Suprapubic skin (tissue), 4 donors: ENCODE measurements at regions not wholly inside any gene's neighbourhood (a gene's known extent, or its start where the extent isn't known, plus 50 kb on each side); places are given as distances from the start of the nearest gene placed in this dataset.

ENCODE experiments used
- EP300 ChIP-seq: sonication (generic); formaldehyde crosslinking; IDR thresholded peaks from one replicate; pipeline ENCODE4 v1.6.1; 2017; ENCODE audit warnings: antibody characterized with exemption
- POLR2A ChIP-seq, 2 donors: fragments of 450-650 bp; IDR thresholded peaks; one replicate each; pipeline ENCODE4 v1.6.1; 2017; ENCODE audit warnings: antibody characterized with exemption in 2 of 2, mild to moderate bottlenecking in 2 of 2, moderate library complexity in 2 of 2
- POLR2AphosphoS5 ChIP-seq, 3 donors: sonication (generic); formaldehyde crosslinking; IDR thresholded peaks; one replicate each; pipeline ENCODE4 v1.6.1; 2017; ENCODE audit warnings: antibody characterized with exemption in 3 of 3
- TF ChIP-seq, protein P1 (sequence below), 2 donors: fragments of 200-600 bp in 1 of 2; fragments of 450-650 bp in 1 of 2; sonication (generic) in 1 of 2; IDR thresholded peaks; one replicate each; pipeline ENCODE4 v1.5.1; 2016 to 2019; ENCODE audit warnings: antibody characterized with exemption in 2 of 2, mild to moderate bottlenecking in 1 of 2, moderate library complexity in 1 of 2

- TF ChIP-seq, protein P1, sequence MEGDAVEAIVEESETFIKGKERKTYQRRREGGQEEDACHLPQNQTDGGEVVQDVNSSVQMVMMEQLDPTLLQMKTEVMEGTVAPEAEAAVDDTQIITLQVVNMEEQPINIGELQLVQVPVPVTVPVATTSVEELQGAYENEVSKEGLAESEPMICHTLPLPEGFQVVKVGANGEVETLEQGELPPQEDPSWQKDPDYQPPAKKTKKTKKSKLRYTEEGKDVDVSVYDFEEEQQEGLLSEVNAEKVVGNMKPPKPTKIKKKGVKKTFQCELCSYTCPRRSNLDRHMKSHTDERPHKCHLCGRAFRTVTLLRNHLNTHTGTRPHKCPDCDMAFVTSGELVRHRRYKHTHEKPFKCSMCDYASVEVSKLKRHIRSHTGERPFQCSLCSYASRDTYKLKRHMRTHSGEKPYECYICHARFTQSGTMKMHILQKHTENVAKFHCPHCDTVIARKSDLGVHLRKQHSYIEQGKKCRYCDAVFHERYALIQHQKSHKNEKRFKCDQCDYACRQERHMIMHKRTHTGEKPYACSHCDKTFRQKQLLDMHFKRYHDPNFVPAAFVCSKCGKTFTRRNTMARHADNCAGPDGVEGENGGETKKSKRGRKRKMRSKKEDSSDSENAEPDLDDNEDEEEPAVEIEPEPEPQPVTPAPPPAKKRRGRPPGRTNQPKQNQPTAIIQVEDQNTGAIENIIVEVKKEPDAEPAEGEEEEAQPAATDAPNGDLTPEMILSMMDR (IDR thresholded peaks at IDR 0.05): no peak
- TF ChIP-seq POLR2A (IDR thresholded peaks at IDR 0.05): no peak
- TF ChIP-seq POLR2AphosphoS5 (IDR thresholded peaks at IDR 0.05): no peak
- no peak for TF ChIP-seq EP300
Measured at GRCh38 chr4:79516114-79516513, 108.1 kb upstream of the GK2 start.
